ENCODE measurements at regions not wholly inside any gene's neighbourhood (a gene's known extent, or its start where the extent isn't known, plus 50 kb on each side); places are given as distances from the start of the nearest gene placed in this dataset.

DNA sequence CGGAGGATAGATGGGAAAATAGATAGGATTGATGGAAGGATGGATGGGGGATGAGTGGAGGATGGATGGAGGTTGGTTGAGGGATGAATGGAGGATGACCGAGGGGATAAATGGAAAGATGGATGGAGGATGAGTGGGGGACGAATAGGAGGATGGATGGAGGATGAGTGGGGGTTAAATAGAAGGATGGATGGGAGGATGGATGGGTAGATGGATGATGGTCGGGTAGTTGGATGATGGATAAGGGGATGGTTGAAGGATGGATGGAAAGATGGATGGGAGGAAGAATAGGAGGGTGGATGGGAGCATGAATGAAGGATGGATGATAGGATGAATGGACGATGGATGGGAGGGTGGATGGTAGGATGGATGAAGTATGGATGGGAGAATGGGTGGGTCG lies 219.3 kb upstream of the IER5L start:
- no peak for DNase-seq

DNA sequence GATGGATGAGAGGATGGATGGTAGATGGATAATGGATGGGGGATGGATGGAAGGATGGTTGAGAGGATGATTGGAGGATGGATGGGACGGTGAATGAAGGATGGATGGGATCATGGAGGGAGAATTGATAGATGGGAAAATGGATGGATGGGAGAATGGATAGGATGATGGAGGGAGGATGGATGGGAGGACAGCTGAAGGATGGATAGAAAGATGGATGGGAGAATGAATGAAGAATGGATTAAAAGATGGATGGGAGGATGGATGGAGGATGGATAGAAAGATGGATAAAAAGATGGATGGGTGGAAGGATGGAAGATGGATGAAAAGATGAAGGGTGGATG lies 218.3 kb upstream of the IER5L start:
- DNase-seq: no peak

DNA sequence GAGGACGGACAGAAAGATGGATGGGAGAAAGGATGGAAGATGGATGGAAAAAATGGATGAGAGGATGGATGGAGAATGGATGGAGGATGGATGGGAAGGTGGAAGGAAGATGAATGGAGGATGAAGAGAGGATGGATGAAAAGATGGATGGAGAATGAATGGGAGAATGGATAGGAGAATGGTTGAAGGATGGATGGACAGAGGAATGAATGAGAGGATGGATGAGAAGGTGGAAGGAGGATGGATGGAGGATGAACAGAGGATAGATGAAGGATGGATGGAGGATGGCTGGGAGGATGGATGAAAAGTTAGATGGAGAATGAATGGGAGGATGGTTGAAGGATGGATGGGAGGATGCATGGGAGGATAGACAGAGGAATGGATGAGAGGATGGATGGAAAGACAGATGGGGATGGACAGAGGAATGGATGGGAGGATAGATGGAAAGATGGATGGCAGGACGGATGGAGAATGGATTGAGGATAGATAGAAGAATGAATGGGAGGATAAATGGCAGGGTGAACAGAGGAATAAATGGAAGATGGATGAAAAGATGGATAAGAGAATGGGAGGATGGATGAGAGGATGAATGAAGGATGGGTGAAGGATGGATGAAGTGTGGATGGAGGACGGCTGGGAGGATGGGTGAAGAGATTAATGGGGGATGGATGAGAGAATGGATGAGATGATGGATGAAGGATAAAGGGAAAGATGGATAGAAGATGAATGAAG lies 217.7 kb upstream of the IER5L start:
- no peak for DNase-seq

DNA sequence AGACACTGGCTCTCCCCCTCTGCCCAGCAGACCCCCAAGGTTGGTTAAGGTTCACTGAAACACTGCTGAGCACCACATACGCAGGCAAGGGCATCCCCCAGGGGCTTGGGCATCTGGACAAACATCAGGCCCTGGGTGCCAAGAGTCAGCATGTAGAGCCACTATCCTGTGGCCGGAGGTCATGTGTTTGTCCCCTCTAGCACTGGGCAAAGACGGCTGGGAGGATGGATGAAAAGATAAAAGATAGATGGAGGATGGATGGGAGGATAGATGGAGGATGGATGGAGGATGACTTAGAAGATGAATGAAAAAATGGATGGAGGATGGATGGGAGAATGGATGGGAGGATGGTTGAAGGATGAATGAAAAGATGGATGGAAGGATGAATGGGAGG lies 216.8 kb upstream of the IER5L start:
- DNase-seq: no peak

- no peak for DNase-seq
These were observed 216.2 kb upstream of the IER5L start for GRCh38 chr9:129394061-129394885.

DNA sequence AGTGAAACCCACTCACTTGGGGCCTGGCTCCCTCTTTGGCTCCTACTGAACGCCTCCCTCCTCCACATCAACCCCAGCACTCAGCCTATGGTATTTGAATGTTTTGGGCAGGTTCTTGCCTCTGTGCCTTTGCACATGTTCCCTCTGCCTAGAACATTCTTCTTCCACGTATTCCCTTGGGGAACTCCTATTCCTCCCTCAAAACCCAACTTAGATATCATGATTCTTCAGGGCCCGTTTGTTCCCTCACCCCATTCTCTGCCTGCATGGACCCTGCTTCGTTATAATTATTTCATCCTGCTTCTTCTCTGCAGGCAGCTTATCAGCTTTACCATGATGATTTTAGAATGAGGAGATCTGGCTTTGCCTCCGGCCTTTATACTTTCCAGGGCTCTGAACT lies 215.0 kb upstream of the IER5L start:
- no peak for DNase-seq

GRCh38 chr9:129392093-129392541 lies 214.1 kb upstream of the IER5L start:
- no peak for DNase-seq

DNA sequence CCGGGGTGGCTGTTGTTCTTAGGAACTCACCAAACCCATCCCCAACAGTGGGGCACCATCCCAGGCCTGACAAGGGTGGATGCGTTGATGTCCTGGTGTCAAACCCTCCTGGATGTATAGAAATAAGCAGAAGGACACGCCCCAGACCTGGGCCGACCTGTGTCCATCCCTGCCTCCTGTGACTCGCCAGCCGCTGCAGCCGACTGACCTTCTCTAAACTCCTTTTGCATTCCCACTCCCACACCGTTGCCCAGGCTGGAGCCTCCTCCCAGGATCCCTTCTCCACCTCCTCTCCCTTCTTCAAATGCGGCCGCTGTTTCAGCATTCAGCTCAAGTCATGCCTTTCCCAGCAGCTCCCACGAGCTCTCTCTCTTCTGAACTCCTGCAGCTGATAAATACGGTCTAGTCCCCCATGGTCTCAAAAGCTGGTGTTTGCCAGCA lies 213.2 kb upstream of the IER5L start:
- no peak for DNase-seq

GRCh38 chr9:129390541-129390940 lies 212.5 kb upstream of the IER5L start:
- DNase-seq: no peak

- no peak for DNase-seq
These were observed 209.8 kb upstream of the IER5L start for GRCh38 chr9:129387822-129388221.

DNA sequence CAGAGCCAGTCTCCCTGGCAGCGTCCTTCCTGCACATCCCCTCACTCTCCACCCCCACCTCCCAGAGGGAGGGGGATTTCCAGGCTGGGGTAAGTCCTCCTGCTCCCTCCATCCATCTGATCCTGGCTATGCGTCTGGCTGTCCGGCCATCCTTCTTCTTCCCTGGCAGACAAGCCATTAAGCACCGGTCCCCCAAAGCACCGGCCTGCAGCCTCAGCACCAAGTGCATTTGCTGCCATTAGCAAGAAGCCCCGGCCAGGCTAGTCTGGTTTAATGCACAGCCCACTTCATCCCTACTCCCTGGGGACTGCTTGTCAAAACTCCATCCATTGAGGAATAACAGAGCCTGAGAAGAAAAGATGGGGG lies 208.7 kb upstream of the IER5L start:
- DNase-seq: no peak

- DNase-seq: no peak
These were observed 207.3 kb upstream of the IER5L start for GRCh38 chr9:129385211-129385934.

- DNase-seq: no peak
These were observed 206.6 kb upstream of the IER5L start for GRCh38 chr9:129384491-129385210.

GRCh38 chr9:129383561-129384490 lies 205.8 kb upstream of the IER5L start:
- DNase-seq: peak; percentile 63 to 66

- no peak for DNase-seq
These were observed 205.0 kb upstream of the IER5L start for GRCh38 chr9:129383019-129383560.

GRCh38 chr9:129382281-129383018 lies 204.4 kb upstream of the IER5L start:
- DNase-seq: no peak

GRCh38 chr9:129381481-129381957 lies 203.5 kb upstream of the IER5L start:
- no peak for DNase-seq

DNA sequence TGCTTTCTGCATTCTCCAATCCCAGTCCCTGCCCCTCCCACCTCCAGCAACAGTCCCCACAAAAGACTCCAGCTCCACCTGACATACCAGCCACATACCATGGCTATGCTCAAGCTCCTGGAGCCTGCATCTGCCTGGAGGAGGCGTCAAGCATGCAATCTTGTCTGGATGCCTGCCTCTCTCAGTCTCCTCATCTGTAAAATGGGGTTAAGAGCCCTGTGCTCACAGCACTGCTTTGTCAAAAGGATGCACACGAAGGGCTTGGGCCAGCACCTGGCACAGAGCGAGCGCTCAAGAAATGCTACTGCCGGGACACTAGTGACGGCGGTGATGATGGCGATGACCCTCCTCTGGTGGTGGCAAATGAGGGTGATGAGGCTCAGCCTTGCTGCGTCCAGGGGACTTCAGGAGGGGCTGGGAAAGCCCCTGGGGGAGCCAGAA lies 202.9 kb upstream of the IER5L start:
- no peak for DNase-seq

- DNase-seq: no peak
These were observed 201.8 kb upstream of the IER5L start for GRCh38 chr9:129379886-129380285.

GRCh38 chr9:129379181-129379836 lies 201.2 kb upstream of the IER5L start:
- DNase-seq: no peak
